IMR-90 (cell line): ENCODE measurements at regions not wholly inside any gene's neighbourhood (a gene's known extent, or its start where the extent isn't known, plus 50 kb on each side); places are given as distances from the start of the nearest gene placed in this dataset.

Source experiments
- ATAC-seq: fragments of 200-7000 bp; cut with Tn5 transposase; 2 replicates; pipeline ENCODE4 v1.9.1; 2020; ENCODE audit warnings: low read depth, mild to moderate bottlenecking, moderate library complexity
- BruUV-seq: library from RNA; stranded (reverse); fragments of 400-500 nt; replicated peaks from 2 replicates; lab custom pipeline; 2021; lab: Mats Ljungman, UMichigan
- CTCF ChIA-PET: fragments of 300-600 bp; formaldehyde crosslinking; extraction: SDS; loops from one replicate; lab custom pipeline; 2021; ENCODE audit warnings: antibody characterized with exemption; lab: Yijun Ruan, JAX
- POLR2A ChIA-PET: fragments of 300-600 bp; sonication (Branson Sonifier 250); formaldehyde crosslinking; loops from one replicate; lab custom pipeline; 2022; ENCODE audit warnings: antibody characterized with exemption; ENCODE audit not compliant: unreplicated experiment; lab: Charles Lee
- DNase-seq: peaks from one replicate; pipeline ENCODE4 v3.0.0; 2013
- H2AFZ ChIP-seq: replicated peaks from 2 replicates; pipeline ENCODE3; 2013; ENCODE audit warnings: low read length, mild to moderate bottlenecking; ENCODE audit not compliant: poor library complexity
- H2AK5ac ChIP-seq: 2 replicates; pipeline ENCODE4 v1.6.1; 2013; ENCODE audit warnings: low read depth, low read length, inconsistent platforms
- H2AK9ac ChIP-seq: replicated peaks from 2 replicates; pipeline ENCODE3; 2013; ENCODE audit warnings: mild to moderate bottlenecking, low read depth, low read length, moderate library complexity; ENCODE audit not compliant: poor library complexity
- H2BK120ac ChIP-seq: 2 replicates; pipeline ENCODE4 v1.6.1; 2013; ENCODE audit warnings: low read depth, low read length, inconsistent platforms
- H2BK15ac ChIP-seq: 3 replicates; pipeline ENCODE4 v1.6.1; 2013; ENCODE audit warnings: low read depth, low read length, inconsistent platforms
- H2BK20ac ChIP-seq: 2 replicates; pipeline ENCODE4 v1.6.1; 2013; ENCODE audit warnings: low read depth, mild to moderate bottlenecking, inconsistent platforms, low read length, moderate library complexity
- H2BK5ac ChIP-seq: 2 replicates; pipeline ENCODE4 v1.6.1; 2013; ENCODE audit warnings: mild to moderate bottlenecking, low read depth, low read length, inconsistent platforms; ENCODE audit not compliant: poor library complexity, severe bottlenecking
- H3K14ac ChIP-seq: replicated peaks from 2 replicates; pipeline ENCODE4 v1.6.1; 2013; ENCODE audit warnings: low read depth, low read length, inconsistent platforms
- H3K18ac ChIP-seq: 2 replicates; pipeline ENCODE4 v1.6.1; 2013; ENCODE audit warnings: low read depth, low read length, control low read depth
- H3K23ac ChIP-seq: 2 replicates; pipeline ENCODE4 v1.6.1; 2013; ENCODE audit warnings: low read depth, low read length, inconsistent platforms
- H3K27ac ChIP-seq: 2 replicates; pipeline ENCODE4 v1.5.1; 2013; ENCODE audit warnings: mild to moderate bottlenecking, control low read depth, low read length; ENCODE audit not compliant: insufficient read depth
- H3K27me3 ChIP-seq: 2 replicates; pipeline ENCODE4 v1.6.1; 2013; ENCODE audit warnings: low read length; ENCODE audit not compliant: control insufficient read depth, insufficient read depth
- H3K36me3 ChIP-seq: 2 replicates; pipeline ENCODE4 v1.6.1; 2013; ENCODE audit warnings: low read length, mixed read lengths; ENCODE audit not compliant: control insufficient read depth, insufficient read depth
- H3K4ac ChIP-seq: 2 replicates; pipeline ENCODE4 v1.6.1; 2013; ENCODE audit warnings: low read depth, low read length, inconsistent platforms
- H3K4me1 ChIP-seq: 2 replicates; pipeline ENCODE4 v1.6.1; 2013; ENCODE audit warnings: low read length, mixed read lengths; ENCODE audit not compliant: control insufficient read depth, insufficient read depth
- H3K4me2 ChIP-seq: 2 replicates; pipeline ENCODE4 v1.6.1; 2013; ENCODE audit warnings: low read depth, mild to moderate bottlenecking, control low read depth, low read length, moderate library complexity
- H3K4me3 ChIP-seq: 2 replicates; pipeline ENCODE4 v1.5.1; 2013; ENCODE audit warnings: low read depth, mild to moderate bottlenecking, control low read depth, low read length, moderate library complexity; ENCODE audit not compliant: insufficient read depth
- H3K56ac ChIP-seq: 2 replicates; pipeline ENCODE4 v1.6.1; 2013; ENCODE audit warnings: low read length, inconsistent platforms; ENCODE audit not compliant: insufficient read depth; ENCODE audit errors: extremely low read depth
- H3K79me1 ChIP-seq, 2 experiments: 2 replicates each; pipeline ENCODE4 v1.6.1; 2013; ENCODE audit warnings: low read length in 2 of 2, inconsistent platforms in 1 of 2, low read depth in 1 of 2
- H3K9ac ChIP-seq: 2 replicates; pipeline ENCODE4 v1.6.1; 2013; ENCODE audit warnings: low read depth, low read length, control low read depth
- H3K9me1 ChIP-seq: 2 replicates; pipeline ENCODE4 v1.6.1; 2013; ENCODE audit warnings: low read length, inconsistent platforms; ENCODE audit not compliant: insufficient read depth
- H3K9me3 ChIP-seq: 2 replicates; pipeline ENCODE4 v1.6.1; 2013; ENCODE audit warnings: low read length; ENCODE audit not compliant: control insufficient read depth, insufficient read depth
- H4K20me1 ChIP-seq: 2 replicates; pipeline ENCODE4 v1.6.1; 2013; ENCODE audit warnings: low read length, inconsistent platforms; ENCODE audit not compliant: insufficient read depth
- H4K5ac ChIP-seq: 2 replicates; pipeline ENCODE4 v1.6.1; 2013; ENCODE audit warnings: mild to moderate bottlenecking, low read depth, low read length, control low read depth
- H4K8ac ChIP-seq, 2 experiments: 2 replicates each; pipeline ENCODE4 v1.6.1; 2013; ENCODE audit warnings: low read depth in 2 of 2, low read length in 2 of 2, control low read depth in 1 of 2, inconsistent platforms in 1 of 2
- H4K91ac ChIP-seq: 2 replicates; pipeline ENCODE4 v1.6.1; 2013; ENCODE audit warnings: low read depth, low read length, inconsistent platforms; ENCODE audit not compliant: insufficient read depth
- BHLHE40 ChIP-seq: fragments of 150-350 bp; IDR thresholded peaks from 2 replicates; pipeline ENCODE4 v1.6.1; 2016; ENCODE audit warnings: mild to moderate bottlenecking, low read depth, low read length
- CEBPB ChIP-seq: IDR thresholded peaks from 2 replicates; pipeline ENCODE4 v1.6.1; 2012; ENCODE audit warnings: low read depth, low read length, improper control_type of control experiment
- CHD1 ChIP-seq: IDR thresholded peaks from 2 replicates; pipeline ENCODE4 v1.6.1; 2012; ENCODE audit warnings: low read depth, low read length, improper control_type of control experiment
- MAFK ChIP-seq: IDR thresholded peaks from 2 replicates; pipeline ENCODE4 v1.6.1; 2012; ENCODE audit warnings: low read depth, low read length, improper control_type of control experiment
- MAZ ChIP-seq: IDR thresholded peaks from 2 replicates; pipeline ENCODE4 v1.6.1; 2012; ENCODE audit warnings: low read depth, mild to moderate bottlenecking, low read length, improper control_type of control experiment, moderate library complexity, borderline replicate concordance
- MXI1 ChIP-seq: IDR thresholded peaks from 2 replicates; pipeline ENCODE4 v1.6.1; 2012; ENCODE audit warnings: low read depth, mild to moderate bottlenecking, low read length, moderate library complexity, borderline replicate concordance
- NFE2L2 ChIP-seq: fragments of 150-350 bp; IDR thresholded peaks from 2 replicates; pipeline ENCODE4 v1.6.1; 2016; ENCODE audit warnings: low read depth, mild to moderate bottlenecking, low read length
- POLR2A ChIP-seq: IDR thresholded peaks from 2 replicates; pipeline ENCODE4 v1.6.1; 2012; ENCODE audit warnings: mild to moderate bottlenecking, low read depth, low read length
- RAD21 ChIP-seq: IDR thresholded peaks from 2 replicates; pipeline ENCODE4 v1.6.1; 2012; ENCODE audit warnings: low read length, improper control_type of control experiment
- RCOR1 ChIP-seq: IDR thresholded peaks from 2 replicates; pipeline ENCODE4 v1.6.1; 2012; ENCODE audit warnings: mild to moderate bottlenecking, low read length, improper control_type of control experiment; ENCODE audit not compliant: insufficient replicate concordance
- RFX5 ChIP-seq: IDR thresholded peaks from 2 replicates; pipeline ENCODE4 v1.8.0; 2012; ENCODE audit warnings: low read depth, mild to moderate bottlenecking, low read length, moderate library complexity
- SMC3 ChIP-seq: fragments of 150-350 bp; IDR thresholded peaks from 2 replicates; pipeline ENCODE4 v1.6.1; 2016; ENCODE audit warnings: low read depth, mild to moderate bottlenecking, antibody characterized with exemption, low read length, moderate library complexity
- WGBS, 2 experiments: methylation state at CpG; one replicate each; pipeline versions ENCODE4 v1.1.5 to v1.1.7; 2013; ENCODE audit warnings: missing lambda C conversion rate in 2 of 2; ENCODE audit not compliant: insufficient read length in 1 of 2; ENCODE audit errors: extremely low coverage in 2 of 2; 5-methylcytosine and 5-hydroxymethylcytosine counted together
- dilution Hi-C: fragments of 300-500 bp; cut with HindIII; formaldehyde crosslinking; loops from one replicate; pipeline ENCODE4 v1.14.3; 2018; ENCODE audit warnings: low sequenced_read_pairs; ENCODE audit not compliant: unreplicated experiment
- in situ Hi-C: fragments of 300-500 bp; cut with MboI; formaldehyde crosslinking; loops from 3 replicates; pipeline ENCODE4 v1.14.3; 2019; ENCODE audit warnings: low sequenced_read_pairs, inconsistent platforms, mixed read lengths
- intact Hi-C: fragments of 100-400 bp; cut with micrococcal nuclease; formaldehyde crosslinking; loops from 2 replicates; pipeline ENCODE4 v1.10.0; 2022
- TF ChIP-seq, protein P1 (sequence below): fragments of 150-350 bp; IDR thresholded peaks from 2 replicates; pipeline ENCODE4 v1.6.1; 2016; ENCODE audit warnings: low read depth, mild to moderate bottlenecking, low read length, moderate library complexity, borderline replicate concordance
- TF ChIP-seq, protein P2 (sequence below): conservative IDR thresholded peaks from 2 replicates; pipeline ENCODE4 v1.5.1; 2012; ENCODE audit warnings: mild to moderate bottlenecking, low read depth, low read length, improper control_type of control experiment
- TF ChIP-seq, protein P3 (sequence below): fragments of 150-350 bp; IDR thresholded peaks from 2 replicates; pipeline ENCODE4 v1.6.1; 2017; ENCODE audit warnings: mild to moderate bottlenecking, antibody characterized with exemption, low read length, low read depth

DNA sequence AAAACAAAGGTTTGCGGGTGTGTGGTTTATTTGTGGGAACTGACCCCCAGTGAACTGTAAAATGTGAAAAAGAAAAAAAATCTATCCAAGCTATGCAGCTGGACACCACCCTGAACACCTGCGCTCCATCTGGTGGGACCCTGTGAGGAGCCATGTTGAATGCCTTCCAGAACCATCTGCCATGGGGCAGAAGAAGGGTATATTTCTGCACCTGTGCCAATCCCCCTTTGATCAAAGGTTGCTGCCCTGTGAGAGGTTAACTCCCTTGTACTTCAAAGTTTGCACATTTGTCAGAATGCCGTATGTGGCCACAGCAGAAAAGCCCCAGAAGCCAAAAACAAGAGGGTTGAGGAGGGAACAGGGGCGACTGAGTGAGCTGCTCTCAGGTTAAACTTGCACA, 148.5 kb upstream of the ALDH1B1 start:
- Histone ChIP-seq H3K14ac (no peak overlapping the region), H3K9ac (no peak overlapping the region), H2AFZ (no peak overlapping the region), H2BK15ac (no peak overlapping the region), H3K36me3 (no peaks in the 10 kb centered on the region), H3K9me1 (no peaks in the 10 kb centered on the region), H3K18ac (no peak overlapping the region), H3K4me3 (no peak overlapping the region), H3K79me1 (no peaks in the 10 kb centered on the region), H3K27me3 (peaks cover 9% of the 10 kb centered on the region), H3K9me3 (no peaks in the 10 kb centered on the region), H3K4me2 (no peak overlapping the region), H4K20me1 (no peaks in the 10 kb centered on the region), H3K4me1 (no peaks in the 10 kb centered on the region), H2BK5ac (no peak overlapping the region), H4K91ac (no peak overlapping the region), H3K27ac (no peak overlapping the region), H3K23ac (no peak overlapping the region), H2BK120ac (no peak overlapping the region), H3K56ac (no peak overlapping the region), H4K5ac (no peak overlapping the region), H2BK20ac (no peak overlapping the region), H3K4ac (no peak overlapping the region), H4K8ac (no peak overlapping the region), H2AK5ac (no peak overlapping the region), H2AK9ac (no peak overlapping the region)
- in situ Hi-C loops (no loop called here), dilution Hi-C loops (no loop called here), intact Hi-C loops (no loop called here)
- TF ChIP-seq, protein P1, sequence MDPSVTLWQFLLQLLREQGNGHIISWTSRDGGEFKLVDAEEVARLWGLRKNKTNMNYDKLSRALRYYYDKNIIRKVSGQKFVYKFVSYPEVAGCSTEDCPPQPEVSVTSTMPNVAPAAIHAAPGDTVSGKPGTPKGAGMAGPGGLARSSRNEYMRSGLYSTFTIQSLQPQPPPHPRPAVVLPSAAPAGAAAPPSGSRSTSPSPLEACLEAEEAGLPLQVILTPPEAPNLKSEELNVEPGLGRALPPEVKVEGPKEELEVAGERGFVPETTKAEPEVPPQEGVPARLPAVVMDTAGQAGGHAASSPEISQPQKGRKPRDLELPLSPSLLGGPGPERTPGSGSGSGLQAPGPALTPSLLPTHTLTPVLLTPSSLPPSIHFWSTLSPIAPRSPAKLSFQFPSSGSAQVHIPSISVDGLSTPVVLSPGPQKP = no peak
- TF ChIP-seq, protein P2, sequence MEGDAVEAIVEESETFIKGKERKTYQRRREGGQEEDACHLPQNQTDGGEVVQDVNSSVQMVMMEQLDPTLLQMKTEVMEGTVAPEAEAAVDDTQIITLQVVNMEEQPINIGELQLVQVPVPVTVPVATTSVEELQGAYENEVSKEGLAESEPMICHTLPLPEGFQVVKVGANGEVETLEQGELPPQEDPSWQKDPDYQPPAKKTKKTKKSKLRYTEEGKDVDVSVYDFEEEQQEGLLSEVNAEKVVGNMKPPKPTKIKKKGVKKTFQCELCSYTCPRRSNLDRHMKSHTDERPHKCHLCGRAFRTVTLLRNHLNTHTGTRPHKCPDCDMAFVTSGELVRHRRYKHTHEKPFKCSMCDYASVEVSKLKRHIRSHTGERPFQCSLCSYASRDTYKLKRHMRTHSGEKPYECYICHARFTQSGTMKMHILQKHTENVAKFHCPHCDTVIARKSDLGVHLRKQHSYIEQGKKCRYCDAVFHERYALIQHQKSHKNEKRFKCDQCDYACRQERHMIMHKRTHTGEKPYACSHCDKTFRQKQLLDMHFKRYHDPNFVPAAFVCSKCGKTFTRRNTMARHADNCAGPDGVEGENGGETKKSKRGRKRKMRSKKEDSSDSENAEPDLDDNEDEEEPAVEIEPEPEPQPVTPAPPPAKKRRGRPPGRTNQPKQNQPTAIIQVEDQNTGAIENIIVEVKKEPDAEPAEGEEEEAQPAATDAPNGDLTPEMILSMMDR = no peak
- no peak for TF ChIP-seq MXI1
- no peak for TF ChIP-seq SMC3
- no peak for TF ChIP-seq MAZ
- no peak for TF ChIP-seq BHLHE40
- no peak for TF ChIP-seq RFX5
- TF ChIP-seq, protein P3, sequence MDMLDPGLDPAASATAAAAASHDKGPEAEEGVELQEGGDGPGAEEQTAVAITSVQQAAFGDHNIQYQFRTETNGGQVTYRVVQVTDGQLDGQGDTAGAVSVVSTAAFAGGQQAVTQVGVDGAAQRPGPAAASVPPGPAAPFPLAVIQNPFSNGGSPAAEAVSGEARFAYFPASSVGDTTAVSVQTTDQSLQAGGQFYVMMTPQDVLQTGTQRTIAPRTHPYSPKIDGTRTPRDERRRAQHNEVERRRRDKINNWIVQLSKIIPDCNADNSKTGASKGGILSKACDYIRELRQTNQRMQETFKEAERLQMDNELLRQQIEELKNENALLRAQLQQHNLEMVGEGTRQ = no peak
- TF ChIP-seq CEBPB = no peak
- TF ChIP-seq RAD21 = no peak
- TF ChIP-seq NFE2L2 = no peak
- TF ChIP-seq MAFK = no peak
- TF ChIP-seq CHD1 = no peak
- no peak for TF ChIP-seq POLR2A
- no peak for TF ChIP-seq RCOR1
- WGBS, 2 experiments = 48% methylated on average over 2 of the region's 4 CpGs; no CpG with 5 or more reads in 1 of the 2 experiments
- DNase-seq (no peak), ATAC-seq (no peak)
- BruUV-seq = no TSS peak
- CTCF ChIA-PET = no interaction called here
- POLR2A ChIA-PET = no interaction called here
